ENCODE measurements at regions not wholly inside any gene's neighbourhood (a gene's known extent, or its start where the extent isn't known, plus 50 kb on each side); places are given as distances from the start of the nearest gene placed in this dataset.

DNA sequence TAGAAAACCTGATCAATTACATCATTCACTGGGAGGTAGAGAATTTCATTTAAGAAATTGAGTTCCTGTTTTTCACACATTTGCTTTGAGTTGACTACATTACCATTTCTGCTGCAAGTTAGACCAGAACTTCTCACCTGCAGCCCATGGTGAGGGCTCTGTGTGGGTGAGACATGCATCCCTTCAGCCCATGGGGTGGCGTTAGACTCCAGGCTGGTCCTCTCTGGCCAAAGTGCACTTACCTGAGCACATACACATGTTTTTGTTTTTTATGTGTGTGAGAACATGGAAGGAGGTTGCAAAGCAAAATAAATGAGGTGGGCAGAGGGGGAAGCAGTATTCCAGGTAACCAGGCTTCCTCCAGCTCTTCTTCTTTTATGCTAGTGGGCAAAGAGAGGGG is 470.2 kb downstream of the PMP22 start:
- TF ChIP-seq, protein P1, sequence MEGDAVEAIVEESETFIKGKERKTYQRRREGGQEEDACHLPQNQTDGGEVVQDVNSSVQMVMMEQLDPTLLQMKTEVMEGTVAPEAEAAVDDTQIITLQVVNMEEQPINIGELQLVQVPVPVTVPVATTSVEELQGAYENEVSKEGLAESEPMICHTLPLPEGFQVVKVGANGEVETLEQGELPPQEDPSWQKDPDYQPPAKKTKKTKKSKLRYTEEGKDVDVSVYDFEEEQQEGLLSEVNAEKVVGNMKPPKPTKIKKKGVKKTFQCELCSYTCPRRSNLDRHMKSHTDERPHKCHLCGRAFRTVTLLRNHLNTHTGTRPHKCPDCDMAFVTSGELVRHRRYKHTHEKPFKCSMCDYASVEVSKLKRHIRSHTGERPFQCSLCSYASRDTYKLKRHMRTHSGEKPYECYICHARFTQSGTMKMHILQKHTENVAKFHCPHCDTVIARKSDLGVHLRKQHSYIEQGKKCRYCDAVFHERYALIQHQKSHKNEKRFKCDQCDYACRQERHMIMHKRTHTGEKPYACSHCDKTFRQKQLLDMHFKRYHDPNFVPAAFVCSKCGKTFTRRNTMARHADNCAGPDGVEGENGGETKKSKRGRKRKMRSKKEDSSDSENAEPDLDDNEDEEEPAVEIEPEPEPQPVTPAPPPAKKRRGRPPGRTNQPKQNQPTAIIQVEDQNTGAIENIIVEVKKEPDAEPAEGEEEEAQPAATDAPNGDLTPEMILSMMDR (IDR thresholded peaks at IDR 0.05) = no peak
- TF ChIP-seq POLR2A (IDR thresholded peaks at IDR 0.05) = no peak
